HEK293 (cell line): ENCODE measurements at regions not wholly inside any gene's neighbourhood (a gene's known extent, or its start where the extent isn't known, plus 50 kb on each side); places are given as distances from the start of the nearest gene placed in this dataset.

Experiments used
- CTCF ChIA-PET: fragments of 350-600 bp; formaldehyde crosslinking; extraction: SDS; loops from one replicate; lab custom pipeline; 2021; ENCODE audit warnings: antibody characterized with exemption; lab: Yijun Ruan, JAX
- POLR2A ChIA-PET: fragments of 300-600 bp; formaldehyde crosslinking; extraction: SDS; loops from one replicate; lab custom pipeline; 2020; ENCODE audit warnings: antibody characterized with exemption, inconsistent platforms; lab: Yijun Ruan, JAX
- H3K27ac ChIP-seq: fragments of 200-500 bp; sonication (Bioruptor generic); 2 replicates; pipeline ENCODE4 v1.5.1; 2014; ENCODE audit warnings: low read depth, low read length, control low read depth, inconsistent platforms; ENCODE audit errors: extremely low read depth
- H3K36me3 ChIP-seq, 2 experiments: fragments of 200-500 bp in 1 of 2; sonication (Bioruptor generic) in 1 of 2; 1 replicate in 1 of 2; 2 replicates in 1 of 2; pipeline ENCODE4 v1.5.1; 2014 to 2017; ENCODE audit warnings: inconsistent platforms in 2 of 2, low read length in 2 of 2; ENCODE audit not compliant: control insufficient read depth in 2 of 2, insufficient read depth in 1 of 2
- H3K4me1 ChIP-seq: fragments of 200-500 bp; sonication (Bioruptor generic); 2 replicates; pipeline ENCODE4 v1.5.1; 2014; ENCODE audit warnings: mild to moderate bottlenecking, low read length, inconsistent platforms; ENCODE audit not compliant: control insufficient read depth, insufficient read depth
- H3K4me3 ChIP-seq: 2 replicates; pipeline ENCODE4 v1.5.1; 2011; ENCODE audit warnings: low read depth, mild to moderate bottlenecking, control low read depth, low read length, moderate library complexity
- H3K9me3 ChIP-seq: fragments of 200-500 bp; sonication (Bioruptor generic); 2 replicates; pipeline ENCODE4 v1.5.1; 2014; ENCODE audit warnings: low read depth, low read length, inconsistent platforms; ENCODE audit not compliant: control insufficient read depth, insufficient read depth
- EGR2 ChIP-seq: fragments of 450-650 bp; formaldehyde crosslinking; IDR thresholded peaks from 2 replicates; pipeline ENCODE4 v1.5.1; 2016; ENCODE audit warnings: low read depth, missing biosample characterization, missing genetic modification characterization
- GLI2 ChIP-seq: fragments of 450-650 bp; formaldehyde crosslinking; IDR thresholded peaks from 2 replicates; pipeline ENCODE4; 2017; ENCODE audit warnings: missing biosample characterization, missing genetic modification characterization, low read depth, borderline replicate concordance
- GLIS1 ChIP-seq: fragments of 450-650 bp; formaldehyde crosslinking; IDR thresholded peaks from 2 replicates; pipeline ENCODE4 v1.5.1; 2016; ENCODE audit warnings: missing biosample characterization, missing genetic modification characterization
- KLF16 ChIP-seq: fragments of 450-650 bp; formaldehyde crosslinking; IDR thresholded peaks from 2 replicates; pipeline ENCODE4 v1.5.1; 2017; ENCODE audit warnings: missing biosample characterization, missing genetic modification characterization
- KLF8 ChIP-seq: fragments of 450-650 bp; formaldehyde crosslinking; IDR thresholded peaks from 2 replicates; pipeline ENCODE4 v1.5.1; 2016; ENCODE audit warnings: missing biosample characterization, missing genetic modification characterization
- ZIC2 ChIP-seq: fragments of 450-650 bp; formaldehyde crosslinking; IDR thresholded peaks from 2 replicates; pipeline ENCODE4 v1.5.1; 2016; ENCODE audit warnings: missing biosample characterization, missing genetic modification characterization
- ZNF146 ChIP-seq: fragments of 450-650 bp; formaldehyde crosslinking; IDR thresholded peaks from 2 replicates; pipeline ENCODE4 v1.5.1; 2016; ENCODE audit warnings: missing biosample characterization, missing genetic modification characterization
- ZNF148 ChIP-seq: fragments of 450-650 bp; formaldehyde crosslinking; IDR thresholded peaks from 2 replicates; pipeline ENCODE4 v1.5.0; 2017; ENCODE audit warnings: missing biosample characterization, missing genetic modification characterization, borderline replicate concordance
- ZNF530 ChIP-seq: fragments of 450-650 bp; formaldehyde crosslinking; IDR thresholded peaks from 2 replicates; pipeline ENCODE4 v1.5.1; 2016; ENCODE audit warnings: low read depth, missing biosample characterization, missing genetic modification characterization
- ZNF555 ChIP-seq: fragments of 450-650 bp; formaldehyde crosslinking; conservative IDR thresholded peaks from 2 replicates; pipeline ENCODE4 v1.5.1; 2017; ENCODE audit warnings: missing biosample characterization, mild to moderate bottlenecking, missing genetic modification characterization, inconsistent platforms
- ZNF600 ChIP-seq: fragments of 450-650 bp; formaldehyde crosslinking; IDR thresholded peaks from 2 replicates; pipeline ENCODE4 v1.5.1; 2016; ENCODE audit warnings: missing biosample characterization, missing genetic modification characterization
- ZNF664 ChIP-seq: fragments of 450-650 bp; formaldehyde crosslinking; IDR thresholded peaks from 2 replicates; pipeline ENCODE4 v1.5.1; 2016; ENCODE audit warnings: missing biosample characterization, missing genetic modification characterization
- ZNF677 ChIP-seq: fragments of 450-650 bp; IDR thresholded peaks from 2 replicates; pipeline ENCODE4 v1.5.0; 2018; ENCODE audit warnings: missing biosample characterization, mild to moderate bottlenecking, missing genetic modification characterization, moderate library complexity

- Histone ChIP-seq H3K9me3 (no peaks in the 10 kb centered on the region), H3K4me3 (no peak overlapping the region)
- TF ChIP-seq KLF16 (no peak), ZNF664 (peak; percentile 61; the same call in 1 of the 2 replicates), EGR2 (tag by site-specific recombination) (no peak)
- TF ChIP-seq, all 188 proteins: peak for 1
- Histone ChIP-seq H3K36me3 (no peaks in the 10 kb centered on the region), H3K4me1 (no peaks in the 10 kb centered on the region), H3K27ac (no peak overlapping the region)
- CTCF ChIA-PET = interaction anchor here (0.6 to 0.7 kb wide), 3 partner anchors 42 to 1177 kb away, joined by 3 read pairs; no protein-coding TSS in a partner anchor
- POLR2A ChIA-PET = no interaction called here
Observed at GRCh38 chr19:29401712-29402421, 123.9 kb upstream of the VSTM2B start.

GRCh38 chr19:29402563-29402962, 123.2 kb upstream of the VSTM2B start:
- POLR2A ChIA-PET = no interaction called here
- no peaks in the 10 kb centered on the region for H3K36me3 ChIP-seq

GRCh38 chr19:29404015-29404414, 121.8 kb upstream of the VSTM2B start:
- TF ChIP-seq ZIC2 (tag by site-specific recombination) (0 out of 2 replicates have a peak, but pooled peaks have one; percentile 24), GLI2 (tag by site-specific recombination) (no peak), ZNF146 (tag by site-specific recombination) (no peak), ZNF530 (tag by site-specific recombination) (no peak)
- Histone ChIP-seq H3K4me3 (no peak overlapping the region), H3K27ac (no peak overlapping the region), H3K4me1 (no peaks in the 10 kb centered on the region), H3K36me3 (no peaks in the 10 kb centered on the region), H3K9me3 (no peaks in the 10 kb centered on the region)
- ChIA-PET CTCF (interaction anchor here (0.6 kb wide), 2 partner anchors 167 to 1499 kb away, joined by 3 read pairs; no protein-coding TSS in a partner anchor), POLR2A (no interaction called here)

More at GRCh38 chr19:29402563-29402962, 123.2 kb upstream of the VSTM2B start:
- H3K4me3 ChIP-seq = no peak overlapping the region
- TF ChIP-seq ZNF555 (tag by site-specific recombination) (no peak), GLIS1 (tag by site-specific recombination) (0 out of 2 replicates have a peak, but pooled peaks have one; percentile 4)
- TF ChIP-seq, all 188 proteins: peak for 1
- Histone ChIP-seq H3K4me1 (no peaks in the 10 kb centered on the region), H3K27ac (no peak overlapping the region), H3K9me3 (no peaks in the 10 kb centered on the region)
- CTCF ChIA-PET = no interaction called here

GRCh38 chr19:29404951-29405727, 120.7 kb upstream of the VSTM2B start:
- Histone ChIP-seq H3K9me3 (no peaks in the 10 kb centered on the region), H3K4me3 (no peak overlapping the region), H3K27ac (no peak overlapping the region), H3K4me1 (no peaks in the 10 kb centered on the region), H3K36me3 (no peaks in the 10 kb centered on the region)
- CTCF ChIA-PET = interaction anchor here (1.0 kb wide), 1 partner anchor 8 kb away, joined by 4 read pairs; no protein-coding TSS in a partner anchor
- 0 out of 2 replicates have a peak, but pooled peaks have one; percentile 31 for TF ChIP-seq ZNF600
- no peak for TF ChIP-seq KLF8 (tag by site-specific recombination)
- POLR2A ChIA-PET = interaction anchor here (0.8 kb wide), 1 partner anchor 41 kb away, joined by 3 read pairs; no protein-coding TSS in a partner anchor

GRCh38 chr19:29405728-29405995, 120.1 kb upstream of the VSTM2B start:
- Histone ChIP-seq H3K27ac (no peak overlapping the region), H3K4me1 (no peaks in the 10 kb centered on the region), H3K36me3 (no peaks in the 10 kb centered on the region), H3K4me3 (no peak overlapping the region), H3K9me3 (no peaks in the 10 kb centered on the region)
- CTCF ChIA-PET = no interaction called here
- POLR2A ChIA-PET = interaction anchor here (0.8 kb wide), 1 partner anchor 41 kb away, joined by 3 read pairs; no protein-coding TSS in a partner anchor
- TF ChIP-seq ZNF677 (tag by site-specific recombination) = no peak
- no peak for TF ChIP-seq ZNF148 (tag by site-specific recombination)
